OCI-LY1 (cell line): ENCODE measurements at regions not wholly inside any gene's neighbourhood (a gene's known extent, or its start where the extent isn't known, plus 50 kb on each side); places are given as distances from the start of the nearest gene placed in this dataset.

Source experiments
- H2AFZ ChIP-seq: fragments of 200-600 bp; sonication (generic), shearing (Covaris generic); 2 replicates; pipeline ENCODE4 v1.6.0; 2014; ENCODE audit warnings: antibody characterized with exemption, mild to moderate bottlenecking, low read length
- H3F3A ChIP-seq: fragments of 200-600 bp; sonication (generic), shearing (Covaris generic); 2 replicates; pipeline ENCODE4 v1.6.0; 2014; ENCODE audit warnings: mild to moderate bottlenecking, antibody characterized with exemption, low read length, moderate library complexity; ENCODE audit not compliant: insufficient read depth
- H3K27ac ChIP-seq: fragments of 200-600 bp; sonication (generic); 2 replicates; pipeline ENCODE4 v1.5.1; 2014; ENCODE audit warnings: low read length, mixed run types, mild to moderate bottlenecking, low read depth; ENCODE audit not compliant: poor library complexity, severe bottlenecking
- H3K27me3 ChIP-seq: fragments of 200-600 bp; sonication (generic); 2 replicates; pipeline ENCODE4 v1.6.0; 2014; ENCODE audit warnings: antibody characterized with exemption, mild to moderate bottlenecking, low read length, moderate library complexity; ENCODE audit not compliant: insufficient read depth
- H3K36me3 ChIP-seq: fragments of 200-600 bp; sonication (generic); 2 replicates; pipeline ENCODE4 v1.6.1; 2014; ENCODE audit warnings: mild to moderate bottlenecking, antibody characterized with exemption, low read length, moderate library complexity, mixed read lengths; ENCODE audit not compliant: insufficient read depth
- H3K4me1 ChIP-seq: fragments of 200-600 bp; sonication (generic); 2 replicates; pipeline ENCODE4 v1.5.1; 2014; ENCODE audit warnings: mild to moderate bottlenecking, low read length, moderate library complexity; ENCODE audit not compliant: insufficient read depth, severe bottlenecking
- H3K4me2 ChIP-seq: fragments of 200-600 bp; sonication (generic), shearing (Covaris generic); 2 replicates; pipeline ENCODE4 v1.6.1; 2014; ENCODE audit warnings: low read length
- H3K4me3 ChIP-seq: fragments of 200-600 bp; sonication (generic); 2 replicates; pipeline ENCODE4 v1.5.1; 2014; ENCODE audit warnings: low read length, low read depth, mild to moderate bottlenecking, mixed read lengths; ENCODE audit not compliant: poor library complexity, severe bottlenecking
- H3K79me2 ChIP-seq: fragments of 200-600 bp; shearing (Covaris generic); 2 replicates; pipeline ENCODE4 v1.6.1; 2016; ENCODE audit warnings: mixed run types, low read length, mixed read lengths; ENCODE audit not compliant: insufficient read depth
- H3K9ac ChIP-seq: fragments of 200-600 bp; sonication (generic), shearing (Covaris generic); 2 replicates; pipeline ENCODE4 v1.6.1; 2014; ENCODE audit warnings: mild to moderate bottlenecking, low read length, mixed read lengths
- H3K9me2 ChIP-seq: fragments of 200-600 bp; sonication (generic), shearing (Covaris generic); 2 replicates; pipeline ENCODE4 v1.6.1; 2014; ENCODE audit warnings: low read depth, mild to moderate bottlenecking, low read length, mixed read lengths
- H3K9me3 ChIP-seq: fragments of 200-600 bp; shearing (Covaris generic); 2 replicates; pipeline ENCODE4 v1.6.1; 2014; ENCODE audit warnings: low read length, mixed read lengths
- H4K20me1 ChIP-seq: fragments of 200-600 bp; sonication (generic), shearing (Covaris generic); 2 replicates; pipeline ENCODE4 v1.6.0; 2016; ENCODE audit warnings: mild to moderate bottlenecking, low read length; ENCODE audit not compliant: insufficient read depth
- EZH2 ChIP-seq: fragments of 200-600 bp; sonication (generic), shearing (Covaris generic); IDR thresholded peaks from 2 replicates; pipeline ENCODE4 v1.8.0; 2017; ENCODE audit warnings: borderline replicate concordance, mixed run types, mild to moderate bottlenecking, antibody characterized with exemption, low read length, moderate library complexity, mixed read lengths
- TF ChIP-seq, protein P1 (sequence below): fragments of 200-600 bp; sonication (generic), shearing (Covaris generic); IDR thresholded peaks from 2 replicates; pipeline ENCODE4 v1.5.1; 2017; ENCODE audit warnings: mild to moderate bottlenecking, antibody characterized with exemption, low read length, moderate library complexity, mixed read lengths

GRCh38 chr5:4653475-4653874, 486.7 kb upstream of the ADAMTS16 start:
- no peak overlapping the region for H2AFZ ChIP-seq
- H3K36me3 ChIP-seq = no peaks in the 10 kb centered on the region
- peak overlapping the region; percentile 46 for H3K27ac ChIP-seq
- no peaks in the 10 kb centered on the region for H3K9me3 ChIP-seq
- no peaks in the 10 kb centered on the region for H3K79me2 ChIP-seq
- H3K4me1 ChIP-seq = peaks cover 57% of the 10 kb centered on the region
- H3F3A ChIP-seq = no peaks in the 10 kb centered on the region
- H3K9me2 ChIP-seq = no peaks in the 10 kb centered on the region
- H3K27me3 ChIP-seq = no peaks in the 10 kb centered on the region
- H3K9ac ChIP-seq = no peak overlapping the region
- H3K4me3 ChIP-seq = no peak overlapping the region
- H3K4me2 ChIP-seq = no peak overlapping the region; the same call in 1 of the 2 replicates
- H4K20me1 ChIP-seq = no peaks in the 10 kb centered on the region
- no peak for TF ChIP-seq EZH2
- TF ChIP-seq, protein P1, sequence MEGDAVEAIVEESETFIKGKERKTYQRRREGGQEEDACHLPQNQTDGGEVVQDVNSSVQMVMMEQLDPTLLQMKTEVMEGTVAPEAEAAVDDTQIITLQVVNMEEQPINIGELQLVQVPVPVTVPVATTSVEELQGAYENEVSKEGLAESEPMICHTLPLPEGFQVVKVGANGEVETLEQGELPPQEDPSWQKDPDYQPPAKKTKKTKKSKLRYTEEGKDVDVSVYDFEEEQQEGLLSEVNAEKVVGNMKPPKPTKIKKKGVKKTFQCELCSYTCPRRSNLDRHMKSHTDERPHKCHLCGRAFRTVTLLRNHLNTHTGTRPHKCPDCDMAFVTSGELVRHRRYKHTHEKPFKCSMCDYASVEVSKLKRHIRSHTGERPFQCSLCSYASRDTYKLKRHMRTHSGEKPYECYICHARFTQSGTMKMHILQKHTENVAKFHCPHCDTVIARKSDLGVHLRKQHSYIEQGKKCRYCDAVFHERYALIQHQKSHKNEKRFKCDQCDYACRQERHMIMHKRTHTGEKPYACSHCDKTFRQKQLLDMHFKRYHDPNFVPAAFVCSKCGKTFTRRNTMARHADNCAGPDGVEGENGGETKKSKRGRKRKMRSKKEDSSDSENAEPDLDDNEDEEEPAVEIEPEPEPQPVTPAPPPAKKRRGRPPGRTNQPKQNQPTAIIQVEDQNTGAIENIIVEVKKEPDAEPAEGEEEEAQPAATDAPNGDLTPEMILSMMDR = no peak

GRCh38 chr5:4659851-4660250, 480.3 kb upstream of the ADAMTS16 start:
- Histone ChIP-seq H3K4me1 (peaks cover 40% of the 10 kb centered on the region), H3K9me2 (no peaks in the 10 kb centered on the region), H3F3A (no peaks in the 10 kb centered on the region), H3K4me3 (no peak overlapping the region), H3K9me3 (no peaks in the 10 kb centered on the region), H3K4me2 (no peak overlapping the region), H3K27ac (no peak overlapping the region), H3K79me2 (no peaks in the 10 kb centered on the region), H2AFZ (peak overlapping the region; percentile 60; the same call in 1 of the 2 replicates), H4K20me1 (no peaks in the 10 kb centered on the region), H3K27me3 (no peaks in the 10 kb centered on the region), H3K36me3 (no peaks in the 10 kb centered on the region), H3K9ac (no peak overlapping the region)
- TF ChIP-seq, protein P1 = no peak
- TF ChIP-seq EZH2 = no peak

- H3K4me2 ChIP-seq = no peak overlapping the region
- no peaks in the 10 kb centered on the region for H4K20me1 ChIP-seq
- no peak overlapping the region for H3K4me3 ChIP-seq
- no peaks in the 10 kb centered on the region for H3F3A ChIP-seq
- H3K4me1 ChIP-seq = peaks cover 44% of the 10 kb centered on the region
- no peak overlapping the region for H2AFZ ChIP-seq
- TF ChIP-seq, protein P1 = no peak
- TF ChIP-seq EZH2 = no peak
- no peaks in the 10 kb centered on the region for H3K9me2 ChIP-seq
- H3K27me3 ChIP-seq = no peaks in the 10 kb centered on the region
- no peak overlapping the region for H3K27ac ChIP-seq
- no peaks in the 10 kb centered on the region for H3K36me3 ChIP-seq
- no peaks in the 10 kb centered on the region for H3K79me2 ChIP-seq
- H3K9me3 ChIP-seq = no peaks in the 10 kb centered on the region
- no peak overlapping the region for H3K9ac ChIP-seq
Observed at GRCh38 chr5:4661326-4661725, 478.8 kb upstream of the ADAMTS16 start.
